HepG2 (cell line): ENCODE measurements at regions not wholly inside any gene's neighbourhood (a gene's known extent, or its start where the extent isn't known, plus 50 kb on each side); places are given as distances from the start of the nearest gene placed in this dataset.

ENCODE experiments used
- CREM ChIP-seq, 2 experiments: sonication (generic) in 1 of 2; formaldehyde crosslinking in 1 of 2; IDR thresholded peaks; 2 replicates each; pipeline versions ENCODE4 v1.4.0 to v1.6.1; 2016 to 2020; ENCODE audit warnings: antibody characterized with exemption in 1 of 2, mild to moderate bottlenecking in 1 of 2, missing genetic modification reagents in 1 of 2
- CTCF ChIP-seq: sonication (generic); formaldehyde crosslinking; IDR thresholded peaks from 2 replicates; pipeline ENCODE4 v1.5.0; 2020; ENCODE audit warnings: mild to moderate bottlenecking, missing genetic modification reagents, moderate library complexity
- E2F5 ChIP-seq: sonication (generic); formaldehyde crosslinking; conservative IDR thresholded peaks from 2 replicates; pipeline ENCODE4 v1.4.0; 2020; ENCODE audit warnings: missing genetic modification reagents
- KAT2B ChIP-seq: fragments of 150-350 bp; IDR thresholded peaks from 2 replicates; pipeline ENCODE4 v1.6.1; 2014; ENCODE audit warnings: low read depth, low read length, borderline replicate concordance
- POLR2A ChIP-seq, 2 experiments: IDR thresholded peaks; 2 replicates each; pipeline ENCODE4 v1.6.1; 2011; ENCODE audit warnings: low read depth in 2 of 2, low read length in 2 of 2, mild to moderate bottlenecking in 1 of 2, moderate library complexity in 1 of 2; ENCODE audit not compliant: insufficient read depth in 1 of 2
- RAD21 ChIP-seq: fragments of 450-650 bp; formaldehyde crosslinking; IDR thresholded peaks from 2 replicates; pipeline ENCODE4 v1.5.0; 2020; ENCODE audit warnings: mild to moderate bottlenecking
- SRY ChIP-seq: sonication (generic); formaldehyde crosslinking; IDR thresholded peaks from 2 replicates; pipeline ENCODE4 v1.8.0; 2022; ENCODE audit warnings: mild to moderate bottlenecking, missing genetic modification reagents
- U2AF1 ChIP-seq: fragments of 200-400 bp; formaldehyde crosslinking; optimal IDR thresholded peaks from 2 replicates; pipeline ENCODE3; 2017; ENCODE audit warnings: mild to moderate bottlenecking, low read depth, low read length
- ZBTB21 ChIP-seq: sonication (generic); formaldehyde crosslinking; IDR thresholded peaks from 2 replicates; pipeline ENCODE4 v1.4.0; 2020; ENCODE audit warnings: missing genetic modification reagents
- ZBTB43 ChIP-seq: sonication (generic); formaldehyde crosslinking; conservative IDR thresholded peaks from 2 replicates; pipeline ENCODE4 v1.4.0; 2020; ENCODE audit warnings: missing genetic modification reagents
- ZNF335 ChIP-seq: sonication (generic); formaldehyde crosslinking; IDR thresholded peaks from 2 replicates; pipeline ENCODE4 v1.4.0; 2020; ENCODE audit warnings: missing genetic modification reagents
- ZNF850 ChIP-seq: sonication (generic); formaldehyde crosslinking; conservative IDR thresholded peaks from 2 replicates; pipeline ENCODE4 v1.9.0; 2021; ENCODE audit warnings: mild to moderate bottlenecking, missing genetic modification reagents
- ZSCAN22 ChIP-seq: sonication (generic); formaldehyde crosslinking; IDR thresholded peaks from 2 replicates; pipeline ENCODE4 v1.4.0; 2020; ENCODE audit warnings: mild to moderate bottlenecking, missing genetic modification reagents
- TF ChIP-seq, protein P1 (sequence below): sonication (generic); formaldehyde crosslinking; IDR thresholded peaks from 2 replicates; pipeline ENCODE4 v1.4.0; 2020; ENCODE audit warnings: mild to moderate bottlenecking, missing genetic modification reagents, borderline replicate concordance

DNA sequence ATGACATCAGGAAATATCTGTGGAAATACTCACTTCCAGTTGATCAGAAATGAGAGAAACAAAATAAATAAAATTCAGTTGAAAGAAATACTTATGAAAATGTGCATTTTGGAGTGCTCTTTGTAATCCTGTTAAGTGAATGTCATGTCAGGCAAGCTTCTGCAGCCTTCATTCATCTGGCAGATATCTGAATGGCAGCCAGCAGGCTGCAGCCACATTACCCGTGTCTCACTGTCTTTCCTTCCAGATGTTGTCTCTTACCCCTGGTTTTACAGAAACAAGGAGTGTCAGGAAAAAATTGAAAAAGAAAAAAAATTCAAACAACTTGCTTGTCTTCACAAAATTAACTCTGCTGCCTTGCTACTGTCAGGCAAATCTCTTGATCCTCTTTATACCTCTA is 445.0 kb upstream of the RIOK2 start:
- TF ChIP-seq ZNF335 (CRISPR knock-in tag) (no peak), E2F5 (CRISPR knock-in tag) (no peak), POLR2A (IDR thresholded peaks at IDR 0.05; ENCODE audit: insufficient read depth in 1 of 2, low read depth in 2 of 2, low read length in 2 of 2) (no peak), ZBTB43 (CRISPR knock-in tag) (no peak), CTCF (CRISPR knock-in tag) (no peak), ZBTB21 (CRISPR knock-in tag) (no peak), KAT2B (no peak), U2AF1 (no peak), RAD21 (CRISPR knock-in tag) (no peak), SRY (CRISPR knock-in tag) (no peak), ZSCAN22 (no peak), ZNF850 (CRISPR knock-in tag) (no peak), CREM (IDR thresholded peaks at IDR 0.05) (no peak), CREM (CRISPR knock-in tag; IDR thresholded peaks at IDR 0.05) (no peak)
- TF ChIP-seq, protein P1, sequence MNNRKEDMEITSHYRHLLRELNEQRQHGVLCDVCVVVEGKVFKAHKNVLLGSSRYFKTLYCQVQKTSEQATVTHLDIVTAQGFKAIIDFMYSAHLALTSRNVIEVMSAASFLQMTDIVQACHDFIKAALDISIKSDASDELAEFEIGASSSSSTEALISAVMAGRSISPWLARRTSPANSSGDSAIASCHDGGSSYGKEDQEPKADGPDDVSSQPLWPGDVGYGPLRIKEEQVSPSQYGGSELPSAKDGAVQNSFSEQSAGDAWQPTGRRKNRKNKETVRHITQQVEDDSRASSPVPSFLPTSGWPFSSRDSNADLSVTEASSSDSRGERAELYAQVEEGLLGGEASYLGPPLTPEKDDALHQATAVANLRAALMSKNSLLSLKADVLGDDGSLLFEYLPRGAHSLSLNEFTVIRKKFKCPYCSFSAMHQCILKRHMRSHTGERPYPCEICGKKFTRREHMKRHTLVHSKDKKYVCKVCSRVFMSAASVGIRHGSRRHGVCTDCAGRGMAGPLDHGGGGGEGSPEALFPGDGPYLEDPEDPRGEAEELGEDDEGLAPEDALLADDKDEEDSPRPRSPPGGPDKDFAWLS (CRISPR knock-in tag) = no peak
